GM12878 (cell line): ENCODE measurements at regions not wholly inside any gene's neighbourhood (a gene's known extent, or its start where the extent isn't known, plus 50 kb on each side); places are given as distances from the start of the nearest gene placed in this dataset.
"Not testable (repeated sequence)": the region's sequence is repeated elsewhere in the genome, so short reads cannot be mapped to it uniquely, and the experiment has no call there.

ENCODE experiments used
- ATAC-seq: fragments of 200-7000 bp; cut with Tn5 transposase; 3 replicates; pipeline ENCODE4 v1.9.1; 2020; ENCODE audit warnings: mild to moderate bottlenecking, moderate library complexity
- BruUV-seq: library from RNA; stranded (reverse); fragments of 400-500 nt; replicated peaks from 2 replicates; lab custom pipeline; 2021; lab: Mats Ljungman, UMichigan
- CTCF ChIA-PET: fragments of 300-600 bp; sonication (Branson Sonifier 250); formaldehyde crosslinking; extraction: SDS; loops from one replicate; lab custom pipeline; 2021; ENCODE audit warnings: inconsistent platforms; lab: Yijun Ruan, JAX
- POLR2A ChIA-PET: fragments of 350-600 bp; formaldehyde crosslinking; extraction: SDS; loops from one replicate; lab custom pipeline; 2021; ENCODE audit warnings: inconsistent platforms; lab: Charles Lee
- RAD21 ChIA-PET: fragments of 300-600 bp; sonication (Branson Sonifier 250); formaldehyde crosslinking; loops from one replicate; lab custom pipeline; 2023; ENCODE audit warnings: antibody characterized with exemption; ENCODE audit not compliant: unreplicated experiment; lab: Charles Lee
- SMC1A ChIA-PET: fragments of 300-600 bp; sonication (Branson Sonifier 250); formaldehyde crosslinking; loops from one replicate; lab custom pipeline; 2023; ENCODE audit not compliant: unreplicated experiment, uncharacterized antibody; lab: Charles Lee
- DNase-seq: peaks from one replicate; pipeline ENCODE4 v3.0.0-alpha.2; 2011; ENCODE audit warnings: low read depth, low spot score
- FAIRE-seq: peaks from 3 replicates; lab custom pipeline; 2011; peaks lifted over from hg19 to GRCh38; lab: Jason Lieb, UNC
- H2AFZ ChIP-seq: 2 replicates; pipeline ENCODE4 v1.6.0; 2011; ENCODE audit warnings: low read depth, low read length, control low read depth; ENCODE audit not compliant: control insufficient read depth
- H3K27ac ChIP-seq: 2 replicates; pipeline ENCODE4 v1.5.1; 2011; ENCODE audit warnings: control low read depth; ENCODE audit not compliant: control insufficient read depth, insufficient read depth
- H3K27me3 ChIP-seq, 2 experiments: replicated peaks in 1 of 2; 2 replicates each; pipeline versions ENCODE4 v1.6.0 to v1.6.1; 2011; ENCODE audit warnings: low read length in 1 of 2; ENCODE audit not compliant: control insufficient read depth in 2 of 2, insufficient read depth in 2 of 2
- H3K36me3 ChIP-seq, 2 experiments: 2 replicates each; pipeline ENCODE4 v1.5.1; 2011; ENCODE audit warnings: low read length in 1 of 2; ENCODE audit not compliant: control insufficient read depth in 2 of 2, insufficient read depth in 2 of 2
- H3K4me1 ChIP-seq: 2 replicates; pipeline ENCODE4 v1.6.1; 2011; ENCODE audit warnings: mild to moderate bottlenecking, low read length, moderate library complexity, mixed read lengths; ENCODE audit not compliant: control insufficient read depth, insufficient read depth
- H3K4me2 ChIP-seq: 2 replicates; pipeline ENCODE4 v1.6.0; 2011; ENCODE audit warnings: control low read depth; ENCODE audit not compliant: control insufficient read depth, insufficient read depth
- H3K4me3 ChIP-seq: fragments of 200-600 bp; sonication (generic); 2 replicates; pipeline ENCODE4 v1.5.1; 2016
- H3K79me2 ChIP-seq: 2 replicates; pipeline ENCODE4 v1.6.0; 2011; ENCODE audit warnings: low read length; ENCODE audit not compliant: control insufficient read depth, insufficient read depth
- H3K9ac ChIP-seq: 2 replicates; pipeline ENCODE4 v1.8.0; 2011; ENCODE audit warnings: low read length, control low read depth, mixed read lengths; ENCODE audit not compliant: control insufficient read depth, insufficient read depth
- H3K9me3 ChIP-seq: replicated peaks from 3 replicates; pipeline ENCODE4 v1.5.1; 2011; ENCODE audit warnings: mild to moderate bottlenecking, low read length; ENCODE audit not compliant: control insufficient read depth, insufficient read depth
- H4K20me1 ChIP-seq: 2 replicates; pipeline ENCODE4 v1.6.0; 2011; ENCODE audit not compliant: control insufficient read depth, insufficient read depth
- ATF2 ChIP-seq: IDR thresholded peaks from 2 replicates; pipeline ENCODE4 v1.6.1; 2012; ENCODE audit warnings: low read length, inconsistent platforms
- E2F8 ChIP-seq: fragments of 450-650 bp; IDR thresholded peaks from 2 replicates; pipeline ENCODE4 v1.6.1; 2018; ENCODE audit warnings: mild to moderate bottlenecking, low read depth, moderate library complexity; ENCODE audit not compliant: partially characterized antibody
- ESRRA ChIP-seq: IDR thresholded peaks from 2 replicates; pipeline ENCODE4 v1.6.1; 2012; ENCODE audit warnings: mild to moderate bottlenecking, low read length, improper control_type of control experiment
- HDGF ChIP-seq: fragments of 450-650 bp; IDR thresholded peaks from 2 replicates; pipeline ENCODE4 v1.6.1; 2016; ENCODE audit warnings: antibody characterized with exemption
- MTA2 ChIP-seq: fragments of 450-650 bp; IDR thresholded peaks from 2 replicates; pipeline ENCODE4 v1.6.1; 2016; ENCODE audit warnings: low read depth, mild to moderate bottlenecking, moderate library complexity
- WGBS: methylation state at CpG from one replicate; pipeline ENCODE4 v1.1.6; 2016; ENCODE audit warnings: low lambda C conversion rate; ENCODE audit not compliant: insufficient replicate concordance, insufficient coverage; ENCODE audit errors: missing lambda C conversion rate; 5-methylcytosine and 5-hydroxymethylcytosine counted together
- in situ Hi-C: fragments of 300-500 bp; cut with MboI; formaldehyde crosslinking; loops from 9 replicates; pipeline ENCODE4 v1.14.3; 2018; ENCODE audit warnings: mixed read lengths
- intact Hi-C: fragments of 100-400 bp; cut with micrococcal nuclease; formaldehyde crosslinking; loops from one replicate; pipeline ENCODE4 v1.14.2; 2022; ENCODE audit not compliant: unreplicated experiment
- TF ChIP-seq, protein P1 (sequence below): fragments of 450-650 bp; IDR thresholded peaks from 2 replicates; pipeline ENCODE4 v1.6.1; 2014; ENCODE audit warnings: mild to moderate bottlenecking

- TF ChIP-seq, protein P1, sequence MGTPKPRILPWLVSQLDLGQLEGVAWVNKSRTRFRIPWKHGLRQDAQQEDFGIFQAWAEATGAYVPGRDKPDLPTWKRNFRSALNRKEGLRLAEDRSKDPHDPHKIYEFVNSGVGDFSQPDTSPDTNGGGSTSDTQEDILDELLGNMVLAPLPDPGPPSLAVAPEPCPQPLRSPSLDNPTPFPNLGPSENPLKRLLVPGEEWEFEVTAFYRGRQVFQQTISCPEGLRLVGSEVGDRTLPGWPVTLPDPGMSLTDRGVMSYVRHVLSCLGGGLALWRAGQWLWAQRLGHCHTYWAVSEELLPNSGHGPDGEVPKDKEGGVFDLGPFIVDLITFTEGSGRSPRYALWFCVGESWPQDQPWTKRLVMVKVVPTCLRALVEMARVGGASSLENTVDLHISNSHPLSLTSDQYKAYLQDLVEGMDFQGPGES = no peak
- no peak for TF ChIP-seq HDGF
Measured at GRCh38 chr7:126057979-126058378, 1128.4 kb upstream of the POT1 start (continued).

DNA sequence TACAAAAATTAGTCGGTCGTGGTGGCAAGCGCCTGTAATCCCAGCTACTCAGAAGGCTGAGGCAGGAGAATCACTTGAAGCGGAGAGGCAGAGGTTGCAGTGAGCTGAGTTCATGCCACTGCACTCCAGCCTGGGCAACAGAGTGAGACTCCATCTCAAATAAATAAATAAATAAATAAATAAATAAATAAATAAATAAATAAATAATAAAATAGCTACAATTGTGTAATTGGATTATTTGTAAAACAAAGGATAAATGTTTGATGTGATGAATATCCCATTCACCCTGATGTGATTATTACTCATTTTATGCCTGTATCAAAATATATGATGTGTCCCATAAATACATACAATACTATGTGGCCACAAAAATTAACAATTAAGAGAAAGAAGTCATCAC, 1127.0 kb upstream of the POT1 start:
- H3K27ac ChIP-seq, in situ Hi-C loops, H3K4me3 ChIP-seq, H4K20me1 ChIP-seq, BruUV-seq, H3K4me2 ChIP-seq, H2AFZ ChIP-seq, RAD21 ChIA-PET, H3K27me3 ChIP-seq, H3K9me3 ChIP-seq, H3K9ac ChIP-seq, FAIRE-seq, POLR2A ChIA-PET, H3K4me1 ChIP-seq, ATAC-seq, DNase-seq, SMC1A ChIA-PET, intact Hi-C loops, H3K79me2 ChIP-seq, CTCF ChIA-PET, H3K36me3 ChIP-seq: not testable (repeated sequence)
- 86% methylated on average over 4 of the region's 4 CpGs for WGBS

DNA sequence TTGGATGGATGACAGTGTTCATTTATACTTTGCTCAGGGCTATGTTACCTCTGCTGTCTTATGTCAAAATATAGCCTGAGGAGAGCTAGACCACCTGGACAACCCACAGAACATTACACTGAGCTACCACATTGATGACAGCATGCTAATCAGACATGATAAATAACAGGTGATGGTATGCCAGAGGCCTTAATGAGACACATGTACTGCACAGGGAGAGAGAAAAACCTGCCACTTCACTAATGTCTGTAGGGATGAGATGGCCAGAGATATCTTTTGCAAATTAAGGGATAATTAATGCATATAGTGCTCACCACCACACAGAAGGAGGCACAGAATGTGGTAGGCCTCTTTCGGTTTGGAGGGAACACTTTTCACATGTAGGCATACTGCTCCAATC, 1122.6 kb upstream of the POT1 start:
- Histone ChIP-seq H3K36me3 (no peaks in the 10 kb centered on the region), H3K27ac (no peak overlapping the region), H3K4me1 (no peaks in the 10 kb centered on the region), H3K4me3 (no peak overlapping the region), H3K4me2 (no peak overlapping the region), H3K9ac (no peak overlapping the region), H2AFZ (no peak overlapping the region), H3K27me3 (no peaks in the 10 kb centered on the region), H4K20me1 (no peaks in the 10 kb centered on the region), H3K79me2 (no peaks in the 10 kb centered on the region), H3K9me3 (no peaks in the 10 kb centered on the region)
- ChIA-PET SMC1A (no interaction called here), CTCF (no interaction called here), RAD21 (no interaction called here), POLR2A (no interaction called here)
- BruUV-seq = no TSS peak
- in situ Hi-C loops (no loop called here), intact Hi-C loops (no loop called here)
- ATAC-seq (no peak), FAIRE-seq (no peak), DNase-seq (no peak)
- 29% methylated on average over 1 of the region's 1 CpG for WGBS
- TF ChIP-seq ATF2 (no peak), MTA2 (no peak), ESRRA (no peak), E2F8 (no peak)
